ENCODE measurements at regions not wholly inside any gene's neighbourhood (a gene's known extent, or its start where the extent isn't known, plus 50 kb on each side); places are given as distances from the start of the nearest gene placed in this dataset.

GRCh38 chr13:29905845-29906244 is 55.4 kb upstream of the UBL3 start:
- Histone ChIP-seq H3K27ac (peak overlapping the region; percentile 58 to 79 (median 70)), H3K27me3 (no peaks in the 10 kb centered on the region), H3K4me3 (no peak overlapping the region), H3K9me3 (no peaks in the 10 kb centered on the region), H3K36me3 (no peaks in the 10 kb centered on the region), H3K4me1 (peaks cover 5 to 45% (median 26%) of the 10 kb centered on the region in 4 donors)
- WGBS, 2 donors (ENCODE audit: low coverage in 1 of 2), result 44 to 57% methylated on average over 1 to 3 of the region's 3 CpGs
- peak; percentile 79 for DNase-seq
- in situ Hi-C loops (cut with MboI; ENCODE audit: low pct_ligation_motif_present in 1 of 4, low pct_unique_long_range_greater_than_20kb in 1 of 4, low sequenced_read_pairs in 3 of 4) (loop anchor here in 1 of 4 donors (25.0 kb wide), 1 partner anchor 119 kb away; no protein-coding TSS in a partner anchor), intact Hi-C loops (cut with DNase I; ENCODE audit: low total_unique reads) (no loop called here)
- peak in 2 of 3 donors; percentile 26 to 74 for TF ChIP-seq POLR2AphosphoS5 (IDR thresholded peaks at IDR 0.05)
- TF ChIP-seq EP300 (IDR thresholded peaks at IDR 0.05; ENCODE audit: low read depth), result no peak
- TF ChIP-seq, protein P1, sequence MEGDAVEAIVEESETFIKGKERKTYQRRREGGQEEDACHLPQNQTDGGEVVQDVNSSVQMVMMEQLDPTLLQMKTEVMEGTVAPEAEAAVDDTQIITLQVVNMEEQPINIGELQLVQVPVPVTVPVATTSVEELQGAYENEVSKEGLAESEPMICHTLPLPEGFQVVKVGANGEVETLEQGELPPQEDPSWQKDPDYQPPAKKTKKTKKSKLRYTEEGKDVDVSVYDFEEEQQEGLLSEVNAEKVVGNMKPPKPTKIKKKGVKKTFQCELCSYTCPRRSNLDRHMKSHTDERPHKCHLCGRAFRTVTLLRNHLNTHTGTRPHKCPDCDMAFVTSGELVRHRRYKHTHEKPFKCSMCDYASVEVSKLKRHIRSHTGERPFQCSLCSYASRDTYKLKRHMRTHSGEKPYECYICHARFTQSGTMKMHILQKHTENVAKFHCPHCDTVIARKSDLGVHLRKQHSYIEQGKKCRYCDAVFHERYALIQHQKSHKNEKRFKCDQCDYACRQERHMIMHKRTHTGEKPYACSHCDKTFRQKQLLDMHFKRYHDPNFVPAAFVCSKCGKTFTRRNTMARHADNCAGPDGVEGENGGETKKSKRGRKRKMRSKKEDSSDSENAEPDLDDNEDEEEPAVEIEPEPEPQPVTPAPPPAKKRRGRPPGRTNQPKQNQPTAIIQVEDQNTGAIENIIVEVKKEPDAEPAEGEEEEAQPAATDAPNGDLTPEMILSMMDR (IDR thresholded peaks at IDR 0.05), result no peak
- TF ChIP-seq POLR2A (IDR thresholded peaks at IDR 0.05), result no peak

DNA sequence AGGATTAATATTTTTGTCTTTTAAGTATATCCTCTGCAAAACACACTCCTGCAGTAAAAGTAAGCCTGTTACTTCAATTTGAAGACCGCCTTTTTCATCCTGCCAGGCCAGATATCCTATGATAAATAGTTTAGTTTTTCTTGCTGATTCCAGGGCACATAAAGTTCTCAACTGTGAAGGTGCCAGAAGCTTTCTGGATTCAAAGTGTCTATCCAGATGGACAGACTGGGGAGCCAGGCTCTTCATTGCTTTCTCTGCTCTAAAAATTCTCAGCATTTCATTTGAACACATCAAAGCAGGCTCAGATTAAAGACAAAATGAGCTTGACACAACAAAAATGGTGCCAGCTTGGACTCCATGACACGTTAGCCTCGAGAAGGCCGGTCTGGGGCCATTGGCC is 53.6 kb upstream of the UBL3 start:
- no peak for DNase-seq
- 93 to 100% methylated on average over 1 to 4 of the region's 4 CpGs for WGBS, 2 donors (ENCODE audit: low coverage in 1 of 2)
- intact Hi-C loops (cut with DNase I; ENCODE audit: low total_unique reads), result no loop called here
- in situ Hi-C loops (cut with MboI; ENCODE audit: low pct_ligation_motif_present in 1 of 4, low pct_unique_long_range_greater_than_20kb in 1 of 4, low sequenced_read_pairs in 3 of 4), result loop anchor here in 1 of 4 donors (25.0 kb wide), 1 partner anchor 117 kb away; no protein-coding TSS in a partner anchor
- Histone ChIP-seq H3K27ac (peak overlapping the region; percentile 64 to 76 (median 70)), H3K4me3 (no peak overlapping the region), H3K4me1 (peaks cover 5 to 45% (median 26%) of the 10 kb centered on the region in 4 donors), H3K9me3 (no peaks in the 10 kb centered on the region), H3K27me3 (no peaks in the 10 kb centered on the region), H3K36me3 (no peaks in the 10 kb centered on the region)
- TF ChIP-seq, protein P1 (IDR thresholded peaks at IDR 0.05), result no peak
- TF ChIP-seq EP300 (IDR thresholded peaks at IDR 0.05; ENCODE audit: low read depth) (no peak), POLR2AphosphoS5 (IDR thresholded peaks at IDR 0.05) (no peak), POLR2A (IDR thresholded peaks at IDR 0.05) (no peak)

- peak overlapping the region; percentile 64 to 76 (median 70) for H3K27ac ChIP-seq
- 63 to 82% methylated on average over 1 to 3 of the region's 3 CpGs for WGBS, 2 donors (ENCODE audit: low coverage in 1 of 2)
- peak; percentile 41 for DNase-seq
- peaks cover 5 to 45% (median 26%) of the 10 kb centered on the region in 4 donors for H3K4me1 ChIP-seq
- H3K9me3 ChIP-seq, result no peaks in the 10 kb centered on the region
- H3K36me3 ChIP-seq, result no peaks in the 10 kb centered on the region
- TF ChIP-seq POLR2A (IDR thresholded peaks at IDR 0.05) (no peak), EP300 (IDR thresholded peaks at IDR 0.05; ENCODE audit: low read depth) (no peak), POLR2AphosphoS5 (IDR thresholded peaks at IDR 0.05) (no peak)
- TF ChIP-seq, protein P1 (IDR thresholded peaks at IDR 0.05), result no peak
- no peaks in the 10 kb centered on the region for H3K27me3 ChIP-seq
- in situ Hi-C loops (cut with MboI; ENCODE audit: low pct_ligation_motif_present in 1 of 4, low pct_unique_long_range_greater_than_20kb in 1 of 4, low sequenced_read_pairs in 3 of 4) (loop anchor here in 1 of 4 donors (25.0 kb wide), 1 partner anchor 116 kb away; no protein-coding TSS in a partner anchor), intact Hi-C loops (cut with DNase I; ENCODE audit: low total_unique reads) (no loop called here)
- no peak overlapping the region for H3K4me3 ChIP-seq
These were observed 53.1 kb upstream of the UBL3 start for GRCh38 chr13:29903543-29903942.

DNA sequence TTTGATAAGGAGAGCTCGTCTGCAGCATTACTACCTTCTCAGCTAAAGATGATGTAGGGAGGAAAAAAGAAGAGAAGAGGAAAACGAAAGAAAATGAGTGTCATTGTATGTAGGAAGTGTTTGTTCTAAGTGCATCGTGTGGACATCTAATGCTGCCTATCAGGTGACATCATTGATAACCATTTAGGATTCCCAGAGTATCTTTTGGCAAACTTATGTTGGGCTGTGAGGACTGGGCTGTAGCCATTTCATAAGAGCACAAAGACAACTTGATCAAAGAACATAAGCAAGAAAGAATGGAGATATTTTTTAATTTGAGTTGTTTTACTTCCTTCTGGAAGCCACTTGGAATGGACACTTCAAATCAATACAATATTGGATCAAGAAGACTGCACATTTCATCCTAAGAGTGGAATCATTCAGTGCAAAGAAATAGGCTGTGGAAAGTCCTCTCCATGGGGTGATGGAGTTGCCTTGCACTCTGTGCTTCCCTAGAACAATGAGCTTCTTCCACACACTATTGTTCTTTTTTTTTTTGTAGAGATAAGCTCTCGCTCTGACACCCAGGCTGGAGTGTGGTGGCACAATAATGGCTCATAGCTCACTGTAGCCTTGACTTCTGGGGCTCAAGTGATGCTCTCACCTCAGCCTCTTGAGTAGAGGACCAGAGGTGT is 52.4 kb upstream of the UBL3 start:
- intact Hi-C loops (cut with DNase I; ENCODE audit: low total_unique reads) (no loop called here), in situ Hi-C loops (cut with MboI; ENCODE audit: low pct_ligation_motif_present in 1 of 4, low pct_unique_long_range_greater_than_20kb in 1 of 4, low sequenced_read_pairs in 3 of 4) (loop anchor here in 1 of 4 donors (25.0 kb wide), 1 partner anchor 115 kb away; no protein-coding TSS in a partner anchor)
- Histone ChIP-seq H3K4me1 (peaks cover 5 to 45% (median 26%) of the 10 kb centered on the region in 4 donors), H3K27ac (peak overlapping the region; percentile 64 to 76 (median 70)), H3K27me3 (no peaks in the 10 kb centered on the region), H3K36me3 (no peaks in the 10 kb centered on the region), H3K4me3 (peak overlapping the region in 1 of 4 donors; percentile 8), H3K9me3 (no peaks in the 10 kb centered on the region)
- WGBS, 2 donors (ENCODE audit: low coverage in 1 of 2), result 34 to 52% methylated on average over 3 to 4 of the region's 4 CpGs
- DNase-seq, result no peak
- TF ChIP-seq POLR2AphosphoS5 (IDR thresholded peaks at IDR 0.05), result no peak
- TF ChIP-seq, protein P1 (IDR thresholded peaks at IDR 0.05), result no peak

Measured in transverse colon (tissue), 4 donors.